HCT116 (cell line): ENCODE measurements at regions not wholly inside any gene's neighbourhood (a gene's known extent, or its start where the extent isn't known, plus 50 kb on each side); places are given as distances from the start of the nearest gene placed in this dataset.

Source experiments
- CTCF ChIP-seq, 3 experiments: fragments of 200-600 bp in 1 of 3; sonication (generic) in 1 of 3; IDR thresholded peaks in 2 of 3; conservative IDR thresholded peaks in 1 of 3; 2 replicates each; pipeline ENCODE4 v1.5.1; 2012 to 2017; ENCODE audit warnings: low read depth in 2 of 3, low read length in 2 of 3, antibody characterized with exemption in 1 of 3, borderline replicate concordance in 1 of 3, control low read depth in 1 of 3, mild to moderate bottlenecking in 1 of 3, mixed read lengths in 1 of 3, mixed run types in 1 of 3, moderate library complexity in 1 of 3; ENCODE audit not compliant: insufficient read depth in 1 of 3
- EZH2phosphoT487 ChIP-seq: fragments of 200-600 bp; IDR thresholded peaks from 2 replicates; pipeline ENCODE4 v1.6.1; 2018; ENCODE audit warnings: antibody characterized with exemption, borderline replicate concordance
- MAX ChIP-seq: IDR thresholded peaks from 2 replicates; pipeline ENCODE4 v1.6.1; 2012
- POLR2A ChIP-seq: IDR thresholded peaks from 2 replicates; pipeline ENCODE4 v1.7.0; 2011; ENCODE audit warnings: borderline replicate concordance; ENCODE audit not compliant: insufficient read depth, insufficient read length; ENCODE audit errors: extremely low read depth

- TF ChIP-seq CTCF (IDR thresholded peaks at IDR 0.05 in 2 of 3, conservative IDR thresholded peaks at IDR 0.05 in 1 of 3; ENCODE audit: borderline replicate concordance in 1 of 3, insufficient read depth in 1 of 3, low read depth in 2 of 3, low read length in 2 of 3) (no peak), MAX (no peak), EZH2phosphoT487 (no peak), POLR2A (no peak)
Observed at GRCh38 chr11:127063241-127063640, 62.7 kb upstream of the KIRREL3 start.
